ENCODE measurements at regions not wholly inside any gene's neighbourhood (a gene's known extent, or its start where the extent isn't known, plus 50 kb on each side); places are given as distances from the start of the nearest gene placed in this dataset.

DNA sequence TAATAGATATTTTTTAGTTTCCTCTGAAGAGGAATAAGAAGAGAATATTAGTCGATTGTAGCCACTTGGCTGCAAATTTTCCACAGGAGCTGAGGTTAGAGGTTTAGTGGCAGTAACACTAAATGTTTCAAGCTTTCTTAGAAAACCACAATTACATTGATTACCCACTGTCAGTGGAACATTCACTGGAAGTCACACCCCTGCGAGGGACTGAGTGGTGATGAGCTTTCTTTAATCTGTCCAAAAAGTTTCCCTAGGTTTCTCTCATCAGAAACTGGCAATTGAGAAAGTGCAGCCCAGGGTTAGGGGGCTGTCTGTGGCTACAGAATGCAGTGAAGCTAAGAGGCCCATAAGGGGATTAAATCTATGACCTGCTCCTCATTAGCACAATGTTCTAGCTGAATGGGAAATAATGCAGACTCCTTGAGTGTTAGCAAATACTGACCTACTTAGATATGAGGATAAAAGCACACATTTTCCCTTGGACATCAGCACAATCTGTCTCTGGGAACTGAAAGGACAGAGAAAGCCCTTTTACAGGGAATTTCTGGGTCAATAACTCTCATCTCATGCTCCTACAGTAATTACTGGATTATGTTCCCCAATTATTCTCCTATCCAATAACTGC is 189.5 kb downstream of the FAM76B start:
- intact Hi-C loops (cut with DNase I): no loop called here
- Histone ChIP-seq H3K4me1 (ENCODE audit: control insufficient read depth in 2 of 3, insufficient read depth in 2 of 3, low read depth in 1 of 3, low read length in 3 of 3) (peaks cover 0 to 7% (median 2%) of the 10 kb centered on the region in 3 donors), H3K9me3 (ENCODE audit: control insufficient read depth in 2 of 3, insufficient read depth in 1 of 3, low read length in 3 of 3) (no peaks in the 10 kb centered on the region), H3K36me3 (ENCODE audit: control insufficient read depth in 2 of 3, insufficient read depth in 3 of 3, low read length in 3 of 3) (no peaks in the 10 kb centered on the region), H3K27ac (ENCODE audit: low read depth in 2 of 2, low read length in 2 of 2) (no peak overlapping the region), H3K27me3 (ENCODE audit: control insufficient read depth, insufficient read depth, low read length) (no peaks in the 10 kb centered on the region), H3K4me3 (ENCODE audit: low read length in 3 of 3) (no peak overlapping the region), H3K9ac (ENCODE audit: low read length in 3 of 3) (no peak overlapping the region)
- TF ChIP-seq CTCF (IDR thresholded peaks at IDR 0.05; ENCODE audit: borderline replicate concordance, extremely low read depth, insufficient read depth): no peak
- FAIRE-seq (no peak), DNase-seq (no peak)

DNA sequence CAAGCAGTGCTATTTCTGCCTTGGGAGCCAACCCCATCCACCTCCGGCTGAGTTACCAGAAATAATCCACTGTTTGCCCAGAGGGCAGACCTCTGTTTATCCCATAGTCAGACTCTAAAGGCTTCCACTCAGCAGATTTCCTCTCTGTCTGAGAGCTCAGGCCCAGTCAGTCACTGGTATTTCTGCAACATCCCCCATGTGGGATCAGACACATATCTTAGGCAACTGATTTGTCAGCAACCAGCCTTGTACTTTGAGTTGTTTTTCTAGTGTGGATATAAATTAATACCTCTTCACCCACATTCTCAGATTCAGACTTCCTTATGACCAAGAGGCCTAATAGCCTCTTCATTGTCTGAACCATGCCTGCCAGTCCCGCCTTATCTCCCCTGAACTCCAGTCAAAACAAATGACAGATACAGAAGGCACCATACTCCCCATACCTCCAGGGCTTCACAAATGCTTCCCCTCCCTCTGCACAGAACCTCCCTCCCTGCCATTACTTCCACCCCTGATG is 193.6 kb downstream of the FAM76B start:
- no peak for FAIRE-seq
- H3K27me3 ChIP-seq (ENCODE audit: control insufficient read depth, insufficient read depth, low read length): no peaks in the 10 kb centered on the region

GRCh38 chr11:95595541-95595940 is 194.0 kb downstream of the FAM76B start:
- intact Hi-C loops (cut with DNase I): no loop called here
- Histone ChIP-seq H3K27me3 (ENCODE audit: control insufficient read depth, insufficient read depth, low read length) (no peaks in the 10 kb centered on the region), H3K4me1 (ENCODE audit: control insufficient read depth in 2 of 3, insufficient read depth in 2 of 3, low read depth in 1 of 3, low read length in 3 of 3) (peaks cover 0 to 7% (median 2%) of the 10 kb centered on the region in 3 donors), H3K27ac (ENCODE audit: low read depth in 2 of 2, low read length in 2 of 2) (no peak overlapping the region), H3K36me3 (ENCODE audit: control insufficient read depth in 2 of 3, insufficient read depth in 3 of 3, low read length in 3 of 3) (no peaks in the 10 kb centered on the region), H3K9ac (ENCODE audit: low read length in 3 of 3) (no peak overlapping the region), H3K4me3 (ENCODE audit: low read length in 3 of 3) (no peak overlapping the region), H3K9me3 (ENCODE audit: control insufficient read depth in 2 of 3, insufficient read depth in 1 of 3, low read length in 3 of 3) (no peaks in the 10 kb centered on the region)
- no peak for TF ChIP-seq CTCF (IDR thresholded peaks at IDR 0.05; ENCODE audit: borderline replicate concordance, extremely low read depth, insufficient read depth)
- FAIRE-seq (no peak), DNase-seq (no peak)

More for the DNA sequence above, 193.6 kb downstream of the FAM76B start:
- Histone ChIP-seq H3K4me3 (ENCODE audit: low read length in 3 of 3) (no peak overlapping the region), H3K9me3 (ENCODE audit: control insufficient read depth in 2 of 3, insufficient read depth in 1 of 3, low read length in 3 of 3) (no peaks in the 10 kb centered on the region), H3K36me3 (ENCODE audit: control insufficient read depth in 2 of 3, insufficient read depth in 3 of 3, low read length in 3 of 3) (no peaks in the 10 kb centered on the region), H3K27ac (ENCODE audit: low read depth in 2 of 2, low read length in 2 of 2) (no peak overlapping the region), H3K9ac (ENCODE audit: low read length in 3 of 3) (no peak overlapping the region), H3K4me1 (ENCODE audit: control insufficient read depth in 2 of 3, insufficient read depth in 2 of 3, low read depth in 1 of 3, low read length in 3 of 3) (peaks cover 0 to 7% (median 2%) of the 10 kb centered on the region in 3 donors)
- no peak for TF ChIP-seq CTCF (IDR thresholded peaks at IDR 0.05; ENCODE audit: borderline replicate concordance, extremely low read depth, insufficient read depth)
- intact Hi-C loops (cut with DNase I): no loop called here
- no peak for DNase-seq
